Upper lobe of right lung (tissue), 1 donor: ENCODE measurements at regions not wholly inside any gene's neighbourhood (a gene's known extent, or its start where the extent isn't known, plus 50 kb on each side); places are given as distances from the start of the nearest gene placed in this dataset.
A peak's percentile ranks its signal among the peaks of the same experiment; 100 is the strongest.

ENCODE experiments used
- ATAC-seq: fragments of 200-7000 bp; cut with Tn5 transposase; one replicate; pipeline ENCODE4 v1.9.1; 2020; ENCODE audit warnings: mild to moderate bottlenecking, moderate library complexity
- DNase-seq: peaks from one replicate; pipeline ENCODE4 v3.0.0-alpha.2; 2020
- H3K27ac ChIP-seq: fragments of 200-600 bp; one replicate; pipeline ENCODE4 v1.8.0; 2022
- H3K27me3 ChIP-seq: fragments of 200-600 bp; one replicate; pipeline ENCODE4 v1.8.0; 2022; ENCODE audit warnings: mild to moderate bottlenecking
- H3K36me3 ChIP-seq: fragments of 200-600 bp; one replicate; pipeline ENCODE4 v1.8.0; 2022
- H3K4me1 ChIP-seq: fragments of 200-600 bp; one replicate; pipeline ENCODE4 v1.8.0; 2022
- H3K4me3 ChIP-seq: fragments of 200-600 bp; one replicate; pipeline ENCODE4 v1.8.0; 2022; ENCODE audit warnings: mild to moderate bottlenecking
- H3K9me3 ChIP-seq: fragments of 200-600 bp; one replicate; pipeline ENCODE4 v1.8.0; 2022
- intact Hi-C: fragments of 100-400 bp; cut with DNase I; formaldehyde crosslinking; loops from one replicate; pipeline ENCODE4 v1.11.0; 2022
- TF ChIP-seq, protein P1 (sequence below): fragments of 200-600 bp; IDR thresholded peaks from one replicate; pipeline ENCODE4 v1.8.0; 2022; ENCODE audit warnings: antibody characterized with exemption
- donor health status: DM: no; HTN: yes; CAD: no; lungs with severe emphysema.

DNA sequence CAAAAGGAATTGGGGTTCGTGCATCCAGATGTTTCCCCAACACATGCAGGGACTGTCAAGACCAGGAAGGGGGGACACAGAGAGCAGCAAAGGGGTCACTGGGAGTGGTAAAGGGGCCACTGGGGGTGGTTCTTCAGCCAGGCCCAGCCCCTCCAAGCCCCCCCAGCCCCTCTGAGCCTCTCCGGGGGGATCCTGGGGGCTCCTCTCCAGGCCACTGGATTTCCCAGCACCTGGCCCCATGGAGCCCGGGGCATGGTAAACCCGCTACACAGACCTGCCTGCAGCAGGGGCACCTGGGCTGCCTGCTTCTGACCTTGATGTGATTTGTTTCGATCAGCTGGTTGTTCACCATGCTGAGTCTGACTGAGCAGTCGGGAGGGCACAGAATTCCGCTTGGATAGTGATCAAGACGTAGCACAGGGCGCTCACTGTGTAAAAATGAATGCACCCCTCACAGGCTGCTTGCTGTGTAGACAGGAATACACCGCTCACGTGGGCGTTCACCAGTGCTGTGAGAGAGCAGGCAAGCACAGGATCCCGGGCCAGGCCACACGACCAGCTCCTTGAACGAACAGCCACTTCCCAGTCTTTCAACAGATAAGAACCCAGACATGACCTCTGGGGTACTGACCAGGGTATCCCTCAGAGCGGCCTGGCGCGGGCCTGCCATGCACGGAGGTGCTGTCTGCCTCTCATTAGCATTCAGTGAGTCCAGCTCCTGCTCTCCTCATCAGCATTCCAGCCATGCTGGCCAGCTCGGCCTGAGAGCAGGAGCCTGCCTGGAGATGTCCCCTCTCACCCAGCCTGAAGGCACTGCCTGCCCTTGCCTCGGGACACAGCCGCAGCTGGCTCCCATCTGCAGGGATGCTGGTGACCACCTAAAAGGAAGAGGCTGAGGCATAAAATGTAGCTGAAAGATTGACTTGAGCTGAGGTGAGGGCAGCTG lies 73.3 kb upstream of the OTOS start:
- ATAC-seq, result no peak
- Histone ChIP-seq H3K27me3 (no peaks in the 10 kb centered on the region), H3K9me3 (no peaks in the 10 kb centered on the region), H3K36me3 (no peaks in the 10 kb centered on the region), H3K4me1 (no peaks in the 10 kb centered on the region), H3K4me3 (no peak overlapping the region), H3K27ac (no peak overlapping the region)
- no peak for DNase-seq
- intact Hi-C loops, result no loop called here
- TF ChIP-seq, protein P1, sequence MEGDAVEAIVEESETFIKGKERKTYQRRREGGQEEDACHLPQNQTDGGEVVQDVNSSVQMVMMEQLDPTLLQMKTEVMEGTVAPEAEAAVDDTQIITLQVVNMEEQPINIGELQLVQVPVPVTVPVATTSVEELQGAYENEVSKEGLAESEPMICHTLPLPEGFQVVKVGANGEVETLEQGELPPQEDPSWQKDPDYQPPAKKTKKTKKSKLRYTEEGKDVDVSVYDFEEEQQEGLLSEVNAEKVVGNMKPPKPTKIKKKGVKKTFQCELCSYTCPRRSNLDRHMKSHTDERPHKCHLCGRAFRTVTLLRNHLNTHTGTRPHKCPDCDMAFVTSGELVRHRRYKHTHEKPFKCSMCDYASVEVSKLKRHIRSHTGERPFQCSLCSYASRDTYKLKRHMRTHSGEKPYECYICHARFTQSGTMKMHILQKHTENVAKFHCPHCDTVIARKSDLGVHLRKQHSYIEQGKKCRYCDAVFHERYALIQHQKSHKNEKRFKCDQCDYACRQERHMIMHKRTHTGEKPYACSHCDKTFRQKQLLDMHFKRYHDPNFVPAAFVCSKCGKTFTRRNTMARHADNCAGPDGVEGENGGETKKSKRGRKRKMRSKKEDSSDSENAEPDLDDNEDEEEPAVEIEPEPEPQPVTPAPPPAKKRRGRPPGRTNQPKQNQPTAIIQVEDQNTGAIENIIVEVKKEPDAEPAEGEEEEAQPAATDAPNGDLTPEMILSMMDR, result no peak

DNA sequence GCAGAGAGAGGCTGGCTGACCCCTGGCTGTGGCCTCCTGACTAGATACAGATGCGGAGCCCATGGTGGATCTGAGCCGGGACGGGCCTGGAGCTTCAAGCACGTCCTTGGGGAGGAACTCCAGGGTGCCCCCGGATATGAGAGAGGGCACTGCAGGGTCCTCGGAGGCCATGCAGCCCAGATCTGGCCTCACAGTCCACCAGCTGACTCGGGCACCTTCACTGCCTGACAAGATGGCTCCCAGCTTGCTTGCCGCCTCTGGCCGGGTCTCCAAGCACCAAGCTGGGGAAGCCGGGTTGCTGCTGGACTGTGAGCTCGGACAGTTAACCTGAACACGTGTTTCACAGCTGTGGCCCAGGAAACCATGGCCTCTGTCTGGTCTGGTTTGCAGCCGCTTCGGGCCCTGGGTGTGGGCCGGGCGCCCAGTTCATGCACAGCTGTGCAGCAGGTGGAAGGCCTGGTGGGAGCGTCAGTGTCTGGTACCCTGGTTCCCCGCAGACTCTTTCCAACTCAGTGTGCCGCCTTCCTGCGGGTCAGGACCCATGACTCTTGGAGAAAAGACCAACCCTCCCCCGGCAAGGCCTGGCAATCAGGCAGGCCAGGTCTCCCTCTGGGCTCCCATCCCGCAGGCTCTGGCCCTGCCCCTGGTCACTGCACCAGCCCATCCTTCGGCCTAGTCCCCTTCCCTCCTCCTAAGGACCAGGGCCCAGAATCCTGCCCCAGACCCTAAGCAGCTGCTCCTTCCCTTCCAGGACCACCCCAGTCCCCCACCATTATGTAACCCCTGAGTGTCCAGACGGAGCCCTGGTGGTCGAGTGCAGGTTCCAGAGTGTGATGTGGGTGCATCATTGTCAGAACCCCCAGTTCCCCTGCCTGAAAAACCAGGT lies 74.6 kb upstream of the OTOS start:
- intact Hi-C loops, result no loop called here
- no peaks in the 10 kb centered on the region for H3K9me3 ChIP-seq
- no peak overlapping the region for H3K4me3 ChIP-seq
- TF ChIP-seq, protein P1, result no peak
- DNase-seq (peak; percentile 46), ATAC-seq (no peak)
- H3K36me3 ChIP-seq, result no peaks in the 10 kb centered on the region
- no peaks in the 10 kb centered on the region for H3K4me1 ChIP-seq
- H3K27ac ChIP-seq, result no peak overlapping the region
- H3K27me3 ChIP-seq, result no peaks in the 10 kb centered on the region

DNA sequence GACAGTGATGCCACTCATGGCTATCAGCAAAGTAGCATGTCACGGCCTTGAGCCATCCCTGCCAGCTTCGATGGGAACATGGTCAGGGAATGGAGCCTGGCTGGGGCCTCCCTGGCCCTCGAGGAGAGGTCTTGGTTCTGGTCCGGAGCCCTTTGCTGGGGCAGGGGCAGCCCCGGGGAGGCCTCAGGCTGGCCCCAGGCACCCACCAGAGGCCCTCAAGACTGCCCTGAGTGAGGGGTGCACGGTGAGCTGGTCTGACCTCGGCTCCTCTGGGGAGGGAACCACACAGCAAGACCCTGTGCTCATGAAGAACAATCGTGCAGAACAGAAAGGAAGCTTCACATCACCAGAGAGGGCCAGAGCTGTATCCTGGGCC lies 75.2 kb upstream of the OTOS start:
- H3K27ac ChIP-seq, result no peak overlapping the region
- no peaks in the 10 kb centered on the region for H3K4me1 ChIP-seq
- DNase-seq, result no peak
- no peak overlapping the region for H3K4me3 ChIP-seq
- no peaks in the 10 kb centered on the region for H3K9me3 ChIP-seq
- no peaks in the 10 kb centered on the region for H3K36me3 ChIP-seq
- TF ChIP-seq, protein P1, result no peak
- intact Hi-C loops, result no loop called here
- no peak for ATAC-seq
- H3K27me3 ChIP-seq, result no peaks in the 10 kb centered on the region

DNA sequence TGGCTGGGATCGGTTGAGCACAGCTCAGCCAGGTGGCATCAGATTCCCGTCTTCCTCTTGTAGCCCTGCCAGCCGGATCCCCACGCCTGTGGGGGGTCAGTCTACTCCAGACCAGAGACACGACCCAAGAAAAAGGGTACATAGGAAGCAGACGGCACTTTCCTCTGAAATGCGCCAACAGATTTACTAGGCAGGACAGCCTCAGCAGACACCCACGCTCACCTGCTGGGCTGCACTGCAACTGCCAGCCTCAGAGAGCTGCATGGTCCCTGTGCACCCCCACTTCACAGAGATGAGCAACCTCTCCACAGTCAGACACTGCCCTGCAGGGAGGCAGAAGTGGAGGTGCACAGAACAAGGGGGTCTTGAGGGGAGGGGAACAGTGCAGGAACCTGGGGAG lies 75.7 kb upstream of the OTOS start:
- DNase-seq, result no peak
- Histone ChIP-seq H3K9me3 (no peaks in the 10 kb centered on the region), H3K27ac (no peak overlapping the region), H3K4me1 (no peaks in the 10 kb centered on the region), H3K4me3 (no peak overlapping the region), H3K27me3 (peaks cover 2% of the 10 kb centered on the region), H3K36me3 (no peaks in the 10 kb centered on the region)
- intact Hi-C loops, result no loop called here
- no peak for ATAC-seq
- TF ChIP-seq, protein P1, result no peak

DNA sequence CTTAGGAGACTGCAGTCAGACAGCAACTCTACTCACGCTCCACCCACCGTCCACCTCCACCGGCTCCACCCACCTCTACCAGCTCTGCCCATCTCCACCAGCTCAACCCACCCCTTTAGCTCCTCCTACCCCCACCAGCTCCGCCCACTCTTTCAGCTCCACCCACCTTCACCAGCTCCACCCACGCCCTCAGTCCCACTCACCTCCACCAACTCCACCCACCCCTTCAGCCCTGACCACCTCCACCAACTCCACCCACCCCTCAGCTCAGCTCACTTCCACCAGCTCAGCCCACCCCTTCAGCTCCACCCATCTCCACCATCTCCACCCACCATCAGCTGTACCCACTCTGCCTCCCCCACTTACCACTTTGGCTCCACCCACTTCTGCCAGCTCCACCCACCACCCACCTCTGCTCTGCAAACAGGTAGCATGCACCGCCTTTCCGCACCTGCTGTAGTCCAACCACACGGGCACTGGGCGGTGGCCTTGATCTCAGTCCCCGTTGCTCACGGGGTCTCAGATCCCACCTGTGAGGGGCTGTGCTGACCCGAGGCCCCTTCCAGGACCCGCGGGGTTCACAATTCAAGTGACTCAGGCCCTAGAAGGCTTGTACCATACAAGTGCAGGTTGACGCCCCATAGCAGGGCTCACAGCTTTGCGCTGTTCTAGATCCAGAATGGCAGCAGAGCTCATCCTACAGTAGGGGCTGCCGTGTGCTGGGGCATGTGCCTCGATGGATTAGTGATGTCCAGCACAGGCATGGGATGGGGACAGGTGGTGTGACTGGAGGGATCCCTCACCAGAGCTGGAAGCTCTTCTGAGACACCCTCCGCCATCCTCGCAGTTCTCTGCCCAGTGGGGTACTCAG lies 77.2 kb upstream of the OTOS start:
- Histone ChIP-seq H3K9me3 (no peaks in the 10 kb centered on the region), H3K27ac (no peak overlapping the region), H3K36me3 (no peaks in the 10 kb centered on the region), H3K4me3 (no peak overlapping the region), H3K4me1 (no peaks in the 10 kb centered on the region), H3K27me3 (peaks cover 3% of the 10 kb centered on the region)
- no peak for ATAC-seq
- intact Hi-C loops, result no loop called here
- no peak for DNase-seq
- TF ChIP-seq, protein P1, result no peak
